Lower leg skin (tissue), 4 donors: ENCODE measurements at regions not wholly inside any gene's neighbourhood (a gene's known extent, or its start where the extent isn't known, plus 50 kb on each side); places are given as distances from the start of the nearest gene placed in this dataset.

ENCODE experiments used
- DNase-seq, 2 donors: peaks; one replicate each; pipeline ENCODE4 v3.0.0-alpha.2; 2019; ENCODE audit warnings: low spot score in 2 of 2
- H3K4me3 ChIP-seq: fragments of 200-600 bp; sonication (generic); 2 replicates; pipeline ENCODE4 v1.5.1; 2017; ENCODE audit warnings: mild to moderate bottlenecking, low read depth; ENCODE audit not compliant: poor library complexity, severe bottlenecking
- CTCF ChIP-seq, 3 donors: fragments of 450-650 bp; IDR thresholded peaks; one replicate each; pipeline ENCODE4 v1.5.1; 2016; ENCODE audit warnings: antibody characterized with exemption in 3 of 3, mild to moderate bottlenecking in 3 of 3, moderate library complexity in 2 of 3
- POLR2A ChIP-seq, 2 donors: fragments of 450-650 bp; IDR thresholded peaks; one replicate each; pipeline ENCODE4 v1.6.1; 2016 to 2017; ENCODE audit warnings: antibody characterized with exemption in 2 of 2, mild to moderate bottlenecking in 1 of 2, moderate library complexity in 1 of 2
- WGBS, 2 donors: methylation state at CpG; one replicate each; pipeline ENCODE4 v1.1.5; 2018; 5-methylcytosine and 5-hydroxymethylcytosine counted together
- intact Hi-C: fragments of 100-400 bp; cut with DNase I; formaldehyde crosslinking; loops from one replicate; pipeline ENCODE4 v1.15.0; 2023; ENCODE audit warnings: low total_unique reads

- TF ChIP-seq CTCF (IDR thresholded peaks at IDR 0.05) (no peak), POLR2A (IDR thresholded peaks at IDR 0.05) (no peak)
- intact Hi-C loops: no loop called here
- no peak for DNase-seq
- 78 to 89% methylated on average over 2 of the region's 3 CpGs for WGBS, 2 donors
- H3K4me3 ChIP-seq: no peak overlapping the region
Observed at GRCh38 chr1:30534551-30534940, 188.8 kb downstream of the MATN1 start.

GRCh38 chr1:30533796-30534550 lies 189.4 kb downstream of the MATN1 start:
- TF ChIP-seq POLR2A (IDR thresholded peaks at IDR 0.05): no peak
- TF ChIP-seq CTCF (IDR thresholded peaks at IDR 0.05): no peak
- 75 to 79% methylated on average over 6 of the region's 6 CpGs for WGBS, 2 donors
- no peak overlapping the region for H3K4me3 ChIP-seq
- no peak for DNase-seq
- intact Hi-C loops: no loop called here

- no peak for TF ChIP-seq CTCF (IDR thresholded peaks at IDR 0.05)
- TF ChIP-seq POLR2A (IDR thresholded peaks at IDR 0.05): no peak
- WGBS, 2 donors: 72 to 88% methylated on average over 3 of the region's 3 CpGs
- intact Hi-C loops: no loop called here
- H3K4me3 ChIP-seq: no peak overlapping the region
- no peak for DNase-seq
Observed at GRCh38 chr1:30533141-30533540, 190.2 kb downstream of the MATN1 start.

- TF ChIP-seq CTCF (IDR thresholded peaks at IDR 0.05) (no peak), POLR2A (IDR thresholded peaks at IDR 0.05) (no peak)
- 79 to 80% methylated on average over 3 of the region's 3 CpGs for WGBS, 2 donors
- DNase-seq: no peak
- no peak overlapping the region for H3K4me3 ChIP-seq
- intact Hi-C loops: no loop called here
Observed at GRCh38 chr1:30532621-30533020, 190.8 kb downstream of the MATN1 start.

GRCh38 chr1:30527511-30528140 lies 195.8 kb downstream of the MATN1 start:
- H3K4me3 ChIP-seq: no peak overlapping the region
- TF ChIP-seq POLR2A (IDR thresholded peaks at IDR 0.05) (no peak), CTCF (IDR thresholded peaks at IDR 0.05) (no peak)
- intact Hi-C loops: no loop called here
- peak in 1 of 2 donors; percentile 74 for DNase-seq
- 69 to 70% methylated on average over 12 to 13 of the region's 13 CpGs for WGBS, 2 donors
